ENCODE measurements at regions not wholly inside any gene's neighbourhood (a gene's known extent, or its start where the extent isn't known, plus 50 kb on each side); places are given as distances from the start of the nearest gene placed in this dataset.

DNA sequence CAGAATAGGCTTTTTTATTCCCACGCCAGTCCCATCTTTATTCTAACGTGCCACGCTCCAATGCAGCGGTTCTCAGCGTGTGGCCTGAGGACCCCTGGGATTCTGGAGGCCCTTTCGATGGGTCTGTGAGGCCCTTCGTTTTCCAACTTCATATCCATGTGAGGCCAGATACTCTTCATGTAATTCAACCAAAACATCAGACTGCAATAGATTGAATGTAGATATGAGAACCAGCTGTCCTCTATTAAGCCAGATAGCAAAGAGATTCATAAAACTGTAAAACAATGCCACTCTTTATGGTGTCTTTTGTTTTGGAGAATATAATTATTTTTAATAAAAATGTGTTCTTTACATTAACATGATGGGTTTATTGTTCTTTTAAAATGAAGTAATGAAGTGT, 53.2 kb upstream of the KMT2C start:
- TF ChIP-seq, protein P1, sequence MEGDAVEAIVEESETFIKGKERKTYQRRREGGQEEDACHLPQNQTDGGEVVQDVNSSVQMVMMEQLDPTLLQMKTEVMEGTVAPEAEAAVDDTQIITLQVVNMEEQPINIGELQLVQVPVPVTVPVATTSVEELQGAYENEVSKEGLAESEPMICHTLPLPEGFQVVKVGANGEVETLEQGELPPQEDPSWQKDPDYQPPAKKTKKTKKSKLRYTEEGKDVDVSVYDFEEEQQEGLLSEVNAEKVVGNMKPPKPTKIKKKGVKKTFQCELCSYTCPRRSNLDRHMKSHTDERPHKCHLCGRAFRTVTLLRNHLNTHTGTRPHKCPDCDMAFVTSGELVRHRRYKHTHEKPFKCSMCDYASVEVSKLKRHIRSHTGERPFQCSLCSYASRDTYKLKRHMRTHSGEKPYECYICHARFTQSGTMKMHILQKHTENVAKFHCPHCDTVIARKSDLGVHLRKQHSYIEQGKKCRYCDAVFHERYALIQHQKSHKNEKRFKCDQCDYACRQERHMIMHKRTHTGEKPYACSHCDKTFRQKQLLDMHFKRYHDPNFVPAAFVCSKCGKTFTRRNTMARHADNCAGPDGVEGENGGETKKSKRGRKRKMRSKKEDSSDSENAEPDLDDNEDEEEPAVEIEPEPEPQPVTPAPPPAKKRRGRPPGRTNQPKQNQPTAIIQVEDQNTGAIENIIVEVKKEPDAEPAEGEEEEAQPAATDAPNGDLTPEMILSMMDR (IDR thresholded peaks at IDR 0.05) = no peak
- TF ChIP-seq POLR2A (IDR thresholded peaks at IDR 0.05) = no peak
- no peak for TF ChIP-seq EP300 (IDR thresholded peaks at IDR 0.05)
